ENCODE measurements at regions not wholly inside any gene's neighbourhood (a gene's known extent, or its start where the extent isn't known, plus 50 kb on each side); places are given as distances from the start of the nearest gene placed in this dataset.

DNA sequence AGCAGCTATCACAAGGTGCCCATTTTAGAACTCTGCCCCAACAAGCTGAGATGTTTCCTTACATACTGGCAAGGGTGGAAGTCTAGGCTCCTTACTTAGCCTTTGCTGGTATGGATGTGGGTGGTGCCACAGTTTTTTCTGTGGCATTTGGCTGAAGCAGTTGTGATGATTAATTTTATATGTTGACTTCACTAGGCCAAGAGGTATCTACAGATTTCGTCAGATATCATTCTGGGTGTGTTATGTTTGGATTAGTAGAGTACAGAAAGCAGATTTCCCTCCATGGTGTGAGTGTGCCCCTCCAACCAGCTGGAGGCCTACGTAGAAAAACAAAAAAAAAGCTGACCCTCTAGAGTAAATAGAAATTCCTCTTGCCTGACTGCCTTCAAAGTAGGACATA is 317.0 kb downstream of the BARHL2 start:
- TF ChIP-seq, protein P1, sequence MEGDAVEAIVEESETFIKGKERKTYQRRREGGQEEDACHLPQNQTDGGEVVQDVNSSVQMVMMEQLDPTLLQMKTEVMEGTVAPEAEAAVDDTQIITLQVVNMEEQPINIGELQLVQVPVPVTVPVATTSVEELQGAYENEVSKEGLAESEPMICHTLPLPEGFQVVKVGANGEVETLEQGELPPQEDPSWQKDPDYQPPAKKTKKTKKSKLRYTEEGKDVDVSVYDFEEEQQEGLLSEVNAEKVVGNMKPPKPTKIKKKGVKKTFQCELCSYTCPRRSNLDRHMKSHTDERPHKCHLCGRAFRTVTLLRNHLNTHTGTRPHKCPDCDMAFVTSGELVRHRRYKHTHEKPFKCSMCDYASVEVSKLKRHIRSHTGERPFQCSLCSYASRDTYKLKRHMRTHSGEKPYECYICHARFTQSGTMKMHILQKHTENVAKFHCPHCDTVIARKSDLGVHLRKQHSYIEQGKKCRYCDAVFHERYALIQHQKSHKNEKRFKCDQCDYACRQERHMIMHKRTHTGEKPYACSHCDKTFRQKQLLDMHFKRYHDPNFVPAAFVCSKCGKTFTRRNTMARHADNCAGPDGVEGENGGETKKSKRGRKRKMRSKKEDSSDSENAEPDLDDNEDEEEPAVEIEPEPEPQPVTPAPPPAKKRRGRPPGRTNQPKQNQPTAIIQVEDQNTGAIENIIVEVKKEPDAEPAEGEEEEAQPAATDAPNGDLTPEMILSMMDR (IDR thresholded peaks at IDR 0.05; ENCODE audit: insufficient read depth, missing control alignments) = no peak
- no peak for DNase-seq (ENCODE audit: insufficient read length, low spot score)
- FAIRE-seq = no peak

DNA sequence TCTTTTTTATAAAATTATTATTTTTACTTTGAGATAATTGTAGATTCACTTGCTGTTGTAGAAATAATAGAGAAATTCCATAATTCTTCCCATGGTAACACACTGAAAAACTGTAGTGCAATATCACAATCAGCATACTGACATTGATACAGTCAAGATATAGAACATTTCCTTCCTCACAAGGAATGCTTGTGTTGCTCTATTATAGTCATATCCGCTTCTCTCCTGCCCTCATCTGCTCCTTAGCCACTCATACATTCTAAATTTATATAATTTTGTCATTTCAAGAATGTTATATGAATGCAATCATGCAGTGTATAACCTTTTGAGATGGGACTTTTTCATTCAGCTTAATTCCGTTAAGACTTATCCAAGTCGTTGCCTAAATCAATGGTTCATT is 320.2 kb downstream of the BARHL2 start:
- FAIRE-seq (no peak), DNase-seq (ENCODE audit: insufficient read length, low spot score) (no peak)
- TF ChIP-seq, protein P1 (IDR thresholded peaks at IDR 0.05; ENCODE audit: insufficient read depth, missing control alignments) = no peak

DNA sequence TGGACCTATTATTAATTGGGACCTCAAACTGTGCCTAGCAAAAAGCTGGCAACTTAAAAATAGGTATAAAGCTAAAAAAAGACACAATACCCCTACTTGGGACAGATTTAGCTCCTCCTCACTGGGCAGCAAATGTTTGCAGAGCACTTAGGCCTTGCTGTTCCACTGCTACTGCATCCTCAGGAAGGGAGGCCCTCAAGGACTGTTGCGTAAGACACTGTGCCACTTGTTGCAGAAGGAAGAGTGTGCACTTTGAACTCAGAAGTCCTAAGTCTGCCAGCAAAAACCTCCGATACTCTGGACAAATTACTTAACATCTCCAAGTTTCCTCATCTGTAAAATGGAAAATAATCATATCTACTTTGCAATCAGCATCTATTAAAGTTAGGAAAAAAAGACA is 322.9 kb downstream of the BARHL2 start:
- FAIRE-seq (no peak), DNase-seq (ENCODE audit: insufficient read length, low spot score) (no peak)
- TF ChIP-seq, protein P1 (IDR thresholded peaks at IDR 0.05; ENCODE audit: insufficient read depth, missing control alignments) = no peak

DNA sequence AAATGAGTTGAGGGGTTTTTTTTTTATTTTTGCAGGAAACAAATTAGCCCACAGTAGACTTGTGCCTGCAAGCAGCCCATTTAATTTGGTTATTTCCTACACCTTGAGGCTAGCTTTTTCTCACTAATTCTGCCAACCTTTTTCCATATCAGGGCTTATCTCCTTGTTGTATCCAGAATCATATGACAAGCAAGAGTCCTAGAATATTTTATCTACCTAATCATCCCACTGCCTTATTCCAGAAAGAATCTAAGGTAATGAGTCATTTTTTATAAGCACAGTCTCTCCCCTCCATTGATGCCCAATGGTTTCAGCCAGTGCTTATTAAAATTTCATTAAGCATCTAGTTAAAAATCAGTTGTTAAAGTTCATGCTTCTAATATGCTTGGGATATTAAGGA is 324.1 kb downstream of the BARHL2 start:
- FAIRE-seq (no peak), DNase-seq (ENCODE audit: insufficient read length, low spot score) (no peak)
- TF ChIP-seq, protein P1 (IDR thresholded peaks at IDR 0.05; ENCODE audit: insufficient read depth, missing control alignments) = no peak

DNA sequence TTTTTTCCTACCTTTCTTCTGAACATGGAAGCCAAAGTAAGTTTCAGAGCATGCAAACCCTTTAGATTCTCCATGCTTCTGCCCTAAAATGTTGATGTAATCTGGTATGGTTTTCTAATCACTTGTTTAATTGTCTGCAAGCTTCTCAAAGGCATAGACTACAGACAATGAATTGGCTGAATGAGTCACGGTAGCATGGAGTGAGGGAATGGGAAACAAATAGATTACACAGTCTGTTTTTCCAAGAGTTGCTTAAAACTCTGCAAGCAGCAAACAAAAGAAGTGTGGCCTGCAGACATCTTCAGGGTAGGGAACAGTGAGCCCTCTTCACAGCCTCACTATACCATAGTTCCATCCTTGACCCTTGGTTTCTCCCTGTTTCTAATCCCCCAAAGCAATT is 326.0 kb downstream of the BARHL2 start:
- FAIRE-seq = no peak

DNA sequence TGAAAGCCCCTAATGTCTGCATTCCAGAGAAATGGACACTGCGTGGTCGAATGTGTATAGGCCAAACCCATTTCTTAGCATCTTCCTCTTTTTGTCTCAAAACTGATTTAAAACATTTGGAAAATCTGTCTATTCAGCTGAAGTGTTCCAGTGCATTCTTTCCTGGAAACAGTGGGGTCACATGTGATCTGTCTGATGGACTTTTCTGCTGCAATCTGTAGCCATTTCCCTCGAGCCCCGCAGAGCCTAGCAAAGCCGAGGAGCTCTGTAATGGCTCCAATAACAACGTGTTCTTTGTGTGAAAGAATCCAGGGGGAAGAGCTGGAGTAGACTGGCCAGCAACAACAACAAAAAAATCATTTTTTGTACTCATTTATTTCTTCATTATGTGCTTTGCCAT is 329.3 kb downstream of the BARHL2 start:
- FAIRE-seq = no peak
- TF ChIP-seq, protein P1 (IDR thresholded peaks at IDR 0.05; ENCODE audit: insufficient read depth, missing control alignments) = no peak

More for the DNA sequence above, 326.0 kb downstream of the BARHL2 start:
- TF ChIP-seq, protein P1 (IDR thresholded peaks at IDR 0.05; ENCODE audit: insufficient read depth, missing control alignments) = no peak
- DNase-seq (ENCODE audit: insufficient read length, low spot score) = no peak

DNA sequence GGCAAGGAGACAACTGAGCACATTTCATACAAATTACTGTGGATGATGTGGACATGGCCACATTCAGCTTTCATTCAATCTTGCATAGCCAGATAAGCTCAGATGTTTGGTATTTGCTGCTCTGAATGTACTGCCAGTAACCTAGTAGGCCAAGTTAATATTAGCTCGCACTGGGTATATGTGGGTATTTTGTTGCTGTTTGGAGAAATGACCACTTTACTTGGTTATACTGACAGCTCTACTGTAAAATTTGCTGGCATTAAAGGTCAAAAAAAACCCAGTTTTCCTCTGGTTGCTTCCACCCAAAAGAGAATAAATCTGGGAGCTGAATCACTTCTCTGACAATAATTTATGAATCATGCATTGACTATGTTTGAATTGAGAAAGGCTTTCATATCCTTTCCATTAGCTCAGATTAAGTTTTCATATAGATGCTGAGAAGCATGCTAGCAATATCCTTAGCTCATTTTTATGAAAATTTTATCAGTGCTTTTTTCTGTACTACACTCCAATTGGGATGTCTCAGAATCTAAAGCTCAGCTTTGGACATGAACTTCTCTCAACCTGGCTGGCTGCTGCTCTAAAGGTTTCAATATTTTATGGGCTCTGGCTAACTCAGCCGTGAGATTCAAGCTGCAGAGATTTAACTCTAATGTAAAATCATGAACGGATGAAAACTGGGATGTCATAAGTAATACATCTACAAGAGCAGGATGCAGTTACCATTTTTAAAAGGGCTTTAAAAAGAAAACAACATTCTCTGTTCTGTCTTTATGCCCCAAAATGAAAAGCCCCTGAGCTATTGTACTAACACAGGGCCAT is 330.0 kb downstream of the BARHL2 start:
- FAIRE-seq (no peak), DNase-seq (ENCODE audit: insufficient read length, low spot score) (no peak)
- TF ChIP-seq, protein P1 (IDR thresholded peaks at IDR 0.05; ENCODE audit: insufficient read depth, missing control alignments) = no peak

More for the DNA sequence above, 329.3 kb downstream of the BARHL2 start:
- no peak for DNase-seq (ENCODE audit: insufficient read length, low spot score)
